Muscle of leg (tissue), 3 donors: ENCODE measurements at regions not wholly inside any gene's neighbourhood (a gene's known extent, or its start where the extent isn't known, plus 50 kb on each side); places are given as distances from the start of the nearest gene placed in this dataset.
"Not testable (repeated sequence)": the region's sequence is repeated elsewhere in the genome, so short reads cannot be mapped to it uniquely, and the experiment has no call there.

ENCODE experiments used
- DNase-seq: peaks from one replicate; pipeline ENCODE4 v3.0.0; 2013
- H3K27ac ChIP-seq: one replicate; pipeline ENCODE4 v1.5.1; 2013; ENCODE audit warnings: mild to moderate bottlenecking, low read length, control low read depth
- H3K27me3 ChIP-seq: one replicate; pipeline ENCODE4 v1.6.1; 2013; ENCODE audit warnings: low read length; ENCODE audit not compliant: control insufficient read depth, insufficient read depth
- H3K36me3 ChIP-seq: one replicate; pipeline ENCODE4 v1.6.1; 2013; ENCODE audit warnings: low read length; ENCODE audit not compliant: control insufficient read depth, insufficient read depth
- H3K4me1 ChIP-seq: one replicate; pipeline ENCODE4 v1.6.1; 2013; ENCODE audit warnings: low read length; ENCODE audit not compliant: control insufficient read depth, insufficient read depth
- H3K4me3 ChIP-seq: one replicate; pipeline ENCODE4 v1.5.1; 2013; ENCODE audit warnings: low read length, control low read depth
- H3K9me3 ChIP-seq: replicated peaks from 2 replicates; pipeline ENCODE4 v1.6.1; 2013; ENCODE audit warnings: low read depth, low read length; ENCODE audit not compliant: control insufficient read depth
- WGBS: methylation state at CpG from one replicate; pipeline ENCODE4 v1.1.5; 2013; ENCODE audit warnings: missing lambda C conversion rate; ENCODE audit not compliant: insufficient coverage; 5-methylcytosine and 5-hydroxymethylcytosine counted together

GRCh38 chr13:50733392-50733791 lies 110.1 kb downstream of the DLEU7 start:
- Histone ChIP-seq H3K27me3 (no peaks in the 10 kb centered on the region), H3K4me3 (no peak overlapping the region), H3K27ac (no peak overlapping the region), H3K36me3 (no peaks in the 10 kb centered on the region), H3K4me1 (no peaks in the 10 kb centered on the region), H3K9me3 (peaks cover 3% of the 10 kb centered on the region)
- WGBS: 88% methylated on average over 2 of the region's 3 CpGs
- no peak for DNase-seq

GRCh38 chr13:50735071-50735470 lies 108.4 kb downstream of the DLEU7 start:
- peaks cover 3% of the 10 kb centered on the region for H3K9me3 ChIP-seq
- H3K4me3 ChIP-seq: no peak overlapping the region
- H3K36me3 ChIP-seq: no peaks in the 10 kb centered on the region
- H3K4me1 ChIP-seq: no peaks in the 10 kb centered on the region
- no peaks in the 10 kb centered on the region for H3K27me3 ChIP-seq
- H3K27ac ChIP-seq: no peak overlapping the region
- no peak for DNase-seq

GRCh38 chr13:50740052-50740741 lies 103.3 kb downstream of the DLEU7 start:
- no peaks in the 10 kb centered on the region for H3K27me3 ChIP-seq
- WGBS: no CpG with 5 or more reads among the region's 3 CpGs
- H3K4me1 ChIP-seq: no peaks in the 10 kb centered on the region
- no peak for DNase-seq
- H3K9me3 ChIP-seq: no peaks in the 10 kb centered on the region
- H3K36me3 ChIP-seq: no peaks in the 10 kb centered on the region
- H3K4me3 ChIP-seq: no peak overlapping the region
- H3K27ac ChIP-seq: no peak overlapping the region

GRCh38 chr13:50742353-50742752 lies 101.1 kb downstream of the DLEU7 start:
- no peak for DNase-seq
- no peak overlapping the region for H3K4me3 ChIP-seq
- H3K27ac ChIP-seq: no peak overlapping the region
- H3K4me1 ChIP-seq: no peaks in the 10 kb centered on the region
- no peaks in the 10 kb centered on the region for H3K36me3 ChIP-seq
- no peaks in the 10 kb centered on the region for H3K27me3 ChIP-seq
- no peaks in the 10 kb centered on the region for H3K9me3 ChIP-seq
- WGBS: no CpG with 5 or more reads among the region's 2 CpGs

GRCh38 chr13:50742968-50743367 lies 100.5 kb downstream of the DLEU7 start:
- H3K36me3 ChIP-seq: no peaks in the 10 kb centered on the region
- H3K27me3 ChIP-seq: no peaks in the 10 kb centered on the region
- no peaks in the 10 kb centered on the region for H3K9me3 ChIP-seq
- H3K4me1 ChIP-seq: peaks cover 2% of the 10 kb centered on the region
- DNase-seq: no peak
- no peak overlapping the region for H3K27ac ChIP-seq
- H3K4me3 ChIP-seq: no peak overlapping the region

GRCh38 chr13:50744116-50744660 lies 99.3 kb downstream of the DLEU7 start:
- Histone ChIP-seq H3K4me3 (no peak overlapping the region), H3K27me3 (no peaks in the 10 kb centered on the region), H3K36me3 (no peaks in the 10 kb centered on the region), H3K27ac (no peak overlapping the region), H3K9me3 (no peaks in the 10 kb centered on the region), H3K4me1 (peaks cover 4% of the 10 kb centered on the region)
- DNase-seq: no peak
- no CpG with 5 or more reads among the region's 6 CpGs for WGBS

GRCh38 chr13:50745542-50746115 lies 97.9 kb downstream of the DLEU7 start:
- Histone ChIP-seq H3K27ac (no peak overlapping the region), H3K9me3 (no peaks in the 10 kb centered on the region), H3K4me3 (no peak overlapping the region), H3K27me3 (no peaks in the 10 kb centered on the region), H3K36me3 (no peaks in the 10 kb centered on the region), H3K4me1 (peaks cover 4% of the 10 kb centered on the region)
- 71% methylated on average over 1 of the region's 4 CpGs for WGBS
- no peak for DNase-seq

- H3K4me3 ChIP-seq: no peak overlapping the region
- no CpG with 5 or more reads among the region's 3 CpGs for WGBS
- no peak overlapping the region for H3K27ac ChIP-seq
- H3K4me1 ChIP-seq: peaks cover 4% of the 10 kb centered on the region
- peak; percentile 86 for DNase-seq
- no peaks in the 10 kb centered on the region for H3K36me3 ChIP-seq
- H3K9me3 ChIP-seq: no peaks in the 10 kb centered on the region
- H3K27me3 ChIP-seq: no peaks in the 10 kb centered on the region
These were observed 95.6 kb downstream of the DLEU7 start for GRCh38 chr13:50747737-50748350.

- WGBS: 89% methylated on average over 15 of the region's 17 CpGs
- H3K9me3 ChIP-seq, H3K27ac ChIP-seq, H3K36me3 ChIP-seq, H3K4me3 ChIP-seq, H3K27me3 ChIP-seq, DNase-seq: not testable (repeated sequence)
- peaks cover 14% of the 10 kb centered on the region for H3K4me1 ChIP-seq
These were observed 90.3 kb downstream of the DLEU7 start for GRCh38 chr13:50753221-50753620.

- WGBS: 80% methylated on average over 7 of the region's 8 CpGs
These were observed 87.4 kb downstream of the DLEU7 start for GRCh38 chr13:50755862-50756685.

More at GRCh38 chr13:50755862-50756685, 87.4 kb downstream of the DLEU7 start:
- peak; percentile 49 for DNase-seq
- Histone ChIP-seq H3K27ac (peak overlapping the region; percentile 52), H3K4me1 (peaks cover 12% of the 10 kb centered on the region)
- H3K36me3 ChIP-seq, H3K27me3 ChIP-seq, H3K4me3 ChIP-seq, H3K9me3 ChIP-seq: not testable (repeated sequence)
